RWPE2 (cell line): ENCODE measurements at regions not wholly inside any gene's neighbourhood (a gene's known extent, or its start where the extent isn't known, plus 50 kb on each side); places are given as distances from the start of the nearest gene placed in this dataset.
"Not testable (repeated sequence)": the region's sequence is repeated elsewhere in the genome, so short reads cannot be mapped to it uniquely, and the experiment has no call there.

Source experiments
- ATAC-seq: fragments of 200-7000 bp; cut with Tn5 transposase; 3 replicates; pipeline ENCODE4 v1.9.1; 2021; ENCODE audit warnings: low read depth
- DNase-seq: peaks from one replicate; pipeline ENCODE4 v3.0.0-alpha.2; 2020; ENCODE audit warnings: low spot score
- H3K27ac ChIP-seq: fragments of 450-650 bp; 2 replicates; pipeline ENCODE4 v1.5.1; 2017; ENCODE audit warnings: mild to moderate bottlenecking; ENCODE audit not compliant: poor library complexity, severe bottlenecking
- H3K27me3 ChIP-seq: fragments of 250-450 bp; sonication (Bioruptor Pico); 2 replicates; pipeline ENCODE4 v1.5.1; 2021; ENCODE audit warnings: mild to moderate bottlenecking, moderate library complexity; ENCODE audit not compliant: insufficient read depth, poor library complexity, severe bottlenecking
- H3K36me3 ChIP-seq: fragments of 250-450 bp; sonication (Bioruptor Pico); 2 replicates; pipeline ENCODE4 v1.5.1; 2020; ENCODE audit warnings: low read depth, mild to moderate bottlenecking, moderate library complexity
- H3K4me1 ChIP-seq: fragments of 250-450 bp; sonication (Bioruptor Pico); 2 replicates; pipeline ENCODE4 v1.5.1; 2021; ENCODE audit warnings: mild to moderate bottlenecking, moderate library complexity; ENCODE audit not compliant: insufficient read depth, poor library complexity, severe bottlenecking
- H3K4me3 ChIP-seq: fragments of 250-450 bp; sonication (Bioruptor Pico); 2 replicates; pipeline ENCODE4 v1.5.1; 2021; ENCODE audit warnings: mild to moderate bottlenecking, moderate library complexity; ENCODE audit not compliant: severe bottlenecking
- H3K9me3 ChIP-seq: fragments of 250-450 bp; sonication (Bioruptor Pico); 2 replicates; pipeline ENCODE4 v1.5.1; 2021; ENCODE audit warnings: mild to moderate bottlenecking, moderate library complexity; ENCODE audit not compliant: severe bottlenecking
- TF ChIP-seq, protein P1 (sequence below): fragments of 450-650 bp; IDR thresholded peaks from one replicate; pipeline ENCODE4 v1.5.1; 2017; ENCODE audit warnings: mild to moderate bottlenecking, moderate library complexity; ENCODE audit not compliant: poor library complexity, severe bottlenecking

DNA sequence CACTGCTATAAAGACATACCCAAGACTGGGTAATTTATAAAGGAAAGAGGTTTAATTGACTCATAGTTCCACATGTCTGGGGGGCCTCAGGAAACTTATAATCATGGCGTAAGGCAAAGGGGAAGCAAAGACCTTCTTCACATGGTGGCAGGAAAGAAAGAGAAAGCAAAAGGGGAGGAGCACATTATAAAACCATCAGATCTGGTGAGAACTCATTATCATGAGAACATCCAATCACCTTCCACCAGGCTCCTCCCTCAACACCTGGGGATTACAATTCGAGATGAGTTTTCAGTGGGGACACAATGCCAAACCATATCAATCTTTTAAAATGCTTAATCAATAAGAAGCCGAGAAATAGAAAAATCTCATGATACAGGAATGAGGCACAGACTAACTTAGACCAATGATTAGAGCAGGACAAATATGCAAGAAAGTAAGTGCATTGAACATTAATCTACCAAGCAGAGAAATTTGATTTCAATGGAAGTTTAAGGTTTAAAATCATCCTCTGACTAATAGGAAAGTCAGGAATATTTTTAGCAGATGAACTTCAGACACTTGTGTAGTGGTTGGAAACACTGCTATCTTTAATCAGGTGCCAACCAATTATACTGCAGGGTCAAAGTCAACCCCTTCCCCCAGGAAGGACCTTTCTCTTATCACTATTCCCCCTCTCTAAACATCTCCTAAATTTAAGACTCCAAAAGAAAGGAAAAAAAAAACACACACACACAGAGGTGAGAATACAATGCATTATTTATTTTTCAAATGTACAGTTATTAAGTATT is 259.2 kb downstream of the IRS1 start:
- TF ChIP-seq, protein P1, sequence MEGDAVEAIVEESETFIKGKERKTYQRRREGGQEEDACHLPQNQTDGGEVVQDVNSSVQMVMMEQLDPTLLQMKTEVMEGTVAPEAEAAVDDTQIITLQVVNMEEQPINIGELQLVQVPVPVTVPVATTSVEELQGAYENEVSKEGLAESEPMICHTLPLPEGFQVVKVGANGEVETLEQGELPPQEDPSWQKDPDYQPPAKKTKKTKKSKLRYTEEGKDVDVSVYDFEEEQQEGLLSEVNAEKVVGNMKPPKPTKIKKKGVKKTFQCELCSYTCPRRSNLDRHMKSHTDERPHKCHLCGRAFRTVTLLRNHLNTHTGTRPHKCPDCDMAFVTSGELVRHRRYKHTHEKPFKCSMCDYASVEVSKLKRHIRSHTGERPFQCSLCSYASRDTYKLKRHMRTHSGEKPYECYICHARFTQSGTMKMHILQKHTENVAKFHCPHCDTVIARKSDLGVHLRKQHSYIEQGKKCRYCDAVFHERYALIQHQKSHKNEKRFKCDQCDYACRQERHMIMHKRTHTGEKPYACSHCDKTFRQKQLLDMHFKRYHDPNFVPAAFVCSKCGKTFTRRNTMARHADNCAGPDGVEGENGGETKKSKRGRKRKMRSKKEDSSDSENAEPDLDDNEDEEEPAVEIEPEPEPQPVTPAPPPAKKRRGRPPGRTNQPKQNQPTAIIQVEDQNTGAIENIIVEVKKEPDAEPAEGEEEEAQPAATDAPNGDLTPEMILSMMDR: no peak
- Histone ChIP-seq H3K4me3 (no peak overlapping the region), H3K27me3 (no peaks in the 10 kb centered on the region), H3K27ac (no peak overlapping the region), H3K4me1 (peaks cover under 1% of the 10 kb centered on the region), H3K9me3 (peaks cover under 1% of the 10 kb centered on the region), H3K36me3 (no peaks in the 10 kb centered on the region)
- ATAC-seq: no peak
- no peak for DNase-seq

DNA sequence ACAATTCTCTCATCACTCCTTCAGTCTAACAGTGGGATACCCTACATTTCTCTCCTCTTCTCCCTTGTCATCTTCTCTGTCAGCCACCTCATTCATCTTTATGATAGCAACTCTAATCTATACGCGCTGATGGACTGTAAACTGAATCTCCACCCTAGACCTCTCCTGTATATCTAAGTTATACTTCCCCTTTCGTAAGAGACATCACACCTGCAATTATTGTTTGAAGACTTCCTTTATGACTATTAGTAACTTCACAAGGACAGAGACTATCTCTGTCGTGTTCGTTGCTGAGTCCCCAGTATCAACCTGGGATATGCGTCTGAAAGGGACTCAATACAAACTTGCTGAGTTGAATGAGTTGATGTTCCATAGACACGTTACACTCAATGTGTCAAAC is 263.2 kb downstream of the IRS1 start:
- no peak for ATAC-seq
- no peaks in the 10 kb centered on the region for H3K9me3 ChIP-seq
- H3K27me3 ChIP-seq: no peaks in the 10 kb centered on the region
- H3K4me3 ChIP-seq: no peak overlapping the region
- DNase-seq: no peak
- H3K4me1 ChIP-seq: peaks cover 8% of the 10 kb centered on the region
- H3K27ac ChIP-seq: no peak overlapping the region
- TF ChIP-seq, protein P1: no peak
- H3K36me3 ChIP-seq: no peaks in the 10 kb centered on the region

DNA sequence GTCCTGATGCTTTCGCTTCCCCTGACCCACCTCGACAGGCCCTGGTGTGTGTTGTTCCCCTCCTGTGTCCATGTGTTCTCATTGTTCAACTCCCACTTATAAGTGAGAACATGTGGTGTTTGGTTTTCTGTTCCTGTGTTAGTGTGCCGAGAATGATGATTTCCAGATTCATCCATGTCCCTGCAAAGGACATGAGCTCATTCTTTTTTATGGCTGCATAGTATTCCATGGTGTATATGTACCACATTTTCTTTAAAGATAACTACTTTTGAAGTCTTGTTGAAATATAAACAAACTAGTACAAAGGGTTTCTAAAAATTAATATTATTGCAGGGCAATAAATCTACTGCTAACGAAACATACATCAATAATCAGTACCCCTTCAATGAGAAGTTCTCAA is 266.6 kb downstream of the IRS1 start:
- H3K36me3 ChIP-seq, H3K27me3 ChIP-seq, ATAC-seq, H3K4me1 ChIP-seq, H3K27ac ChIP-seq, H3K4me3 ChIP-seq, H3K9me3 ChIP-seq, DNase-seq: not testable (repeated sequence)

DNA sequence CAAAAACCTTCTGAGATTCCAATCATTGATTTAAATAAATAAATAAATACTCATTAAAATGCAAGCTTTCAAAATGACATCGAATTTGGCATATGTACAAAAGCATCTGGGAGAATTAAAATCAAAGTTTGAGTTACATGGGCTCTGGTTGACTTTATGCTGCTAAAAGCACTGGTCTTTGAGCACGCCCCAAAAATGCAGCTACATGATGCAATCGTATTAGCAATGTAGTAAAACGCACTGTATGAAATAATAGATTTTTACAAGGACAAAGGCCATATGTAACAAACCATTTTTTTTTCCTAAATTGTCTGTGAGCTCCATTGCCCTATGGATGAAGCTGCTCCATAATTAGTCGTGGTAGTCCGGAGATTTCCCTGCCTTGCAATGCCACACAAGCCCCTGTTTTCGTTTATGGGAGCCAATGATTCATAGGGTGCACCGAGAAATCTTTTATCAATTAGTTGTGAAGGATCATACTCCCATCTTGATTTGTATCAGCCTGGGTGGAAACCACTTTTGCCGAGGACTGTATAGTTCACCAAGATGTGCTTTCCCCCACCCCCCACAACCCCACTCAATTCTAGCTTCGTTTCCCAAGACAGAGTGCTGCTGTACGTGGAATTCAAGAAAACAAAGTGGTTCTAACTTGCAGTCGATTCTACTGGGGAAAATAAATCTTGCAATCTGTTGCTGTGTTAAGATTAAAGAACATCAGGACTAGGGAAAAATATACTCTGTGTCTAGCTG is 268.4 kb downstream of the IRS1 start:
- TF ChIP-seq, protein P1: no peak
- Histone ChIP-seq H3K4me1 (peaks cover 8% of the 10 kb centered on the region), H3K27me3 (no peaks in the 10 kb centered on the region), H3K4me3 (no peak overlapping the region), H3K36me3 (no peaks in the 10 kb centered on the region), H3K9me3 (no peaks in the 10 kb centered on the region), H3K27ac (no peak overlapping the region)
- no peak for DNase-seq
- no peak for ATAC-seq

DNA sequence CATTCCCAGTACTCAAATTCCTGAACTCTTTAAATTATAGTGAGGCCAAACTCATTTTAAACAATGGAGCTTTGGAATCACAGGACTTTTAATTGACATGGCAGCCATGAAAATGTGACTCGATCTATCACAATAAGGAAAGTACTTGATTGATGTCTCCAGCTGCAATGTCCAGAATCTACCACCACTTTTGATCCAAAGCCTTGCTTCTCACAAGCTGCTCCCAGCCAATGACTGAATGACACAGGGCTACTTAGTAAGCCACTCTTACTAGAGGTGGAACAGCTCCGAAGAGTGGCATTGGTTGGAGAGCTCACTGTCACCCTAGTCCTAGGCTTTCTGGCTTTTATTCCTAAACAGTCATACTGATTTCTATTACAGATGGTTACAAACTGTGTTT is 270.1 kb downstream of the IRS1 start:
- no peak for DNase-seq
- no peaks in the 10 kb centered on the region for H3K4me1 ChIP-seq
- TF ChIP-seq, protein P1: no peak
- H3K36me3 ChIP-seq: no peaks in the 10 kb centered on the region
- no peak overlapping the region for H3K27ac ChIP-seq
- no peaks in the 10 kb centered on the region for H3K27me3 ChIP-seq
- no peak for ATAC-seq
- H3K9me3 ChIP-seq: no peaks in the 10 kb centered on the region
- H3K4me3 ChIP-seq: no peak overlapping the region
